ENCODE measurements at regions not wholly inside any gene's neighbourhood (a gene's known extent, or its start where the extent isn't known, plus 50 kb on each side); places are given as distances from the start of the nearest gene placed in this dataset.
"Not testable (repeated sequence)": the region's sequence is repeated elsewhere in the genome, so short reads cannot be mapped to it uniquely, and the experiment has no call there.

DNA sequence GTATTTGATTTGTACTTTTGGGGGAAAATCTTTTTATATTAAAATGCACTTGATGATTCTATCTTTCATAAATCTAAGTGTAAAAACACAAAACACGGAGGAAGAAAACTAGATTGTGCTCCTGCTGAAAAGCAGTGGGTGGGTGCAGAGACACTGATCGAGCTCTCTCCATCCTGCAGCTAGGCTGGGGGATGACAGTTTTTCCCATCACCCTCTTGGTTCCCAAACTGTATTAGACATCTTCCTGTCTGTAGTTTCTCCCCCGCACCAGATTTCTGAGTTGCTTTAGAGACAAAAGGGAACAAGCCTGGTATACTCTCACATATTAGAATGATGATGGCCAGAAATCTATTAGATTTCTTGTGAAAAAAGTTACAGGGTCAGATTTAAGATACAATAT lies 99.6 kb downstream of the FAM114A2 start:
- TF ChIP-seq, protein P1, sequence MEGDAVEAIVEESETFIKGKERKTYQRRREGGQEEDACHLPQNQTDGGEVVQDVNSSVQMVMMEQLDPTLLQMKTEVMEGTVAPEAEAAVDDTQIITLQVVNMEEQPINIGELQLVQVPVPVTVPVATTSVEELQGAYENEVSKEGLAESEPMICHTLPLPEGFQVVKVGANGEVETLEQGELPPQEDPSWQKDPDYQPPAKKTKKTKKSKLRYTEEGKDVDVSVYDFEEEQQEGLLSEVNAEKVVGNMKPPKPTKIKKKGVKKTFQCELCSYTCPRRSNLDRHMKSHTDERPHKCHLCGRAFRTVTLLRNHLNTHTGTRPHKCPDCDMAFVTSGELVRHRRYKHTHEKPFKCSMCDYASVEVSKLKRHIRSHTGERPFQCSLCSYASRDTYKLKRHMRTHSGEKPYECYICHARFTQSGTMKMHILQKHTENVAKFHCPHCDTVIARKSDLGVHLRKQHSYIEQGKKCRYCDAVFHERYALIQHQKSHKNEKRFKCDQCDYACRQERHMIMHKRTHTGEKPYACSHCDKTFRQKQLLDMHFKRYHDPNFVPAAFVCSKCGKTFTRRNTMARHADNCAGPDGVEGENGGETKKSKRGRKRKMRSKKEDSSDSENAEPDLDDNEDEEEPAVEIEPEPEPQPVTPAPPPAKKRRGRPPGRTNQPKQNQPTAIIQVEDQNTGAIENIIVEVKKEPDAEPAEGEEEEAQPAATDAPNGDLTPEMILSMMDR (IDR thresholded peaks at IDR 0.05; ENCODE audit: low read depth, low read length, missing control alignments), result no peak
- no peak for DNase-seq (ENCODE audit: low read depth)

DNA sequence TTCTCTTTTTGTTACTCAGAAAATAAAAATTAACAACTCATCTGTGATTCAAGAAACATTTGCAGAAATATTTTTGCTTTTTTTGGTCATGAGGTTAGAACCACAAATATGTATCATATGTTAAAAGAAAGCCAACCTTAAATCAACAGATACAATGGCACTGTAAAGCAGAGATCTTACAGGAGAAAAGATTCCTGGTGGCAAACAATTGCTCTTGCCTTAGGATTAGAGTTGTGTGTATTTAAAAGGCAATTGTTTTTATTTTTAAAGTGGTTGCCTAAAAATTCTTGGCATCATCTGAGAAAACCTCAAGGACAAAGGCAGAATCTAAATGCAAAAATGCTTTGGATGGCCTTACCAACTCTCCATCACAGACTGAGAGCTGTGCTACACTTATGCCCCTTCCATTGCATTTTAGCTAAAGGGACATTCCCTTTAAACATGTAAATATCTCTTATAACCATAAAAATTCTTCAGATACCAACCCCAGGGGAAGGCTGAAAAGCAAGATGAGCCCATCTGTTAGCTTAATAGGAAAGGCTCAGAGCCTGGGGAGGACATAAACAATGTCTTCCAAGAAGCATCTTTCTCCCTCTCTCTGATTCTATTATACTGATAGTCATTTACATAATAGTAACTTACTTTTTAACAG lies 100.4 kb downstream of the FAM114A2 start:
- TF ChIP-seq, protein P1 (IDR thresholded peaks at IDR 0.05; ENCODE audit: low read depth, low read length, missing control alignments), result no peak
- DNase-seq (ENCODE audit: low read depth), result no peak
- H3K4me3 ChIP-seq (ENCODE audit: low read depth, low read length), result no peak overlapping the region

More for the DNA sequence above, 99.6 kb downstream of the FAM114A2 start:
- H3K4me3 ChIP-seq (ENCODE audit: low read depth, low read length), result no peak overlapping the region

DNA sequence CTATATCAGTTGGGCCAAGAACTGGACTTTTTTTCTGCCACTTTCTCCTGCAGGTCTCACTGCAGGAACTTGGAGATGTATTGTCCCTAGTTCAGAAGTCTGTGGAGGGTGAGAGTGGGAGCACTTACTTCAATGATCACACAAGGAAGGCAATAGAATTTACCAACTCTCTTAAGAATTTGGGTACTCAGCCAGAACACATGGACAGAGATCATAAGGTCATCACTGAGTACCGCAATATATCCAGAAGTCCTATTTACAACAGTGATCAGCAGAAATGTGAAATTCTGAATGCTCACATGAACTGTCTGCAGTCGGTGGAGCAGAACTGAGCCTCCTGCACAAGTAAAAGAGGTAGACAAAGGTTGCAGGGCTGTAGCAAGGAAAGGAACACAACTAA lies 101.0 kb downstream of the FAM114A2 start:
- TF ChIP-seq, protein P1 (IDR thresholded peaks at IDR 0.05; ENCODE audit: low read depth, low read length, missing control alignments), result no peak
- H3K4me3 ChIP-seq (ENCODE audit: low read depth, low read length), result no peak overlapping the region
- DNase-seq (ENCODE audit: low read depth), result no peak

DNA sequence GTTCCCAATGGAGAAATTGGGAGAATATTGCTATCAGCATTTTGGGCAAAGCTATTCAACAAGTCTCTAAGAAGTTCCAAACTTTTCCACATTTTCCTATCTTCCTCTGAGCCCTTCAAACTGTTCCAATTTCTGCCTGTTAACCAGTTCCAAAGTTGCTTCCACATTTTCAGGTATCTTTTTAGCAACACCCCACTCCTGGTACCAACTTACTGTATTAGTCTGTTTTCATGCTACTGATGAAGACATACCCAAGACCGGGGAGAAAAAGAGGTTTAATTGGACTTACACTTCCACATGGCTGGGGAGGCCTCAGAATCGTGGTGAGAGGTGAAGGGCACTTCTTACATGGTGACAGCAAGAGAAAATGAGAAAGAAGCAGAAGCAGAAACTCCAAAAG lies 103.6 kb downstream of the FAM114A2 start:
- not testable (repeated sequence) for DNase-seq (ENCODE audit: low read depth); H3K4me3 ChIP-seq (ENCODE audit: low read depth, low read length)

DNA sequence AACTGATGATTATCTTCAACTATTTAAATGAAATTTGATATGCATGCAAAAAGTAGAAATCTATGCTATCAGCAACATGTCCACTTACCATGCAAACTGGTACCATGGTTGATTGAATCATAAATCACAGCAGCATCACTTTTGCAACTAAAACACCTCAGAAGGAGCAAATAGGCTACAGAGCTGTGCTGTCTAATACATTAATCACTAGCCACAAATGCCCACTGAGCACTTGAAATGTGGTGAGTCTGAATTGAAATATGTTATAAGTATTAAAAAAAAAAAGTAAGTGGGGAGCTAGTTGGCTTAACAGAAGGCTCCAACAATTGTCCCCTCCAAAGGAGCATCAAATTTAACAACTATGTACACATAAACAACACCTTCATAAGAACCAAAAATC lies 112.5 kb downstream of the FAM114A2 start:
- no peak for DNase-seq (ENCODE audit: low read depth)
- no peak overlapping the region for H3K4me3 ChIP-seq (ENCODE audit: low read depth, low read length)
- TF ChIP-seq, protein P1 (IDR thresholded peaks at IDR 0.05; ENCODE audit: low read depth, low read length, missing control alignments), result no peak

DNA sequence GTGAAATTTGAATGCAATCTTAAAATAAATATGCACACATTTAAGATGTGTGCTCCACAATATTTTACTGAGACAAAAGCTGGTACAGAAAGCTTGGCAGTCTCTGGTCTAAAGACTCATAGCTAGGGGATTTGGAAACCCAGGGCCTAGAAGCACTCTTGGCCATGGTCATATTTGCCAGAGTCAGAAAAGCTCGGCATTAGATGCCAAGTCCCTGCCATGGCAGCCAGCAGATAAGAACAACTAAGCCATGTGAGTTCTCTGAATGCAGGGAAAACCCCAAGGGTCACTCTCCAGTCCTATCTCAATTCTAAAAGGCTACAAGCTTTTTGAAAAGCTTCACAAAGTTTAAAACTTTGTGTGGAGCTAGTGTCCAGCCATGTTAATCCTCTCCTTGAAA lies 119.5 kb downstream of the FAM114A2 start:
- no peak for DNase-seq (ENCODE audit: low read depth)
- TF ChIP-seq, protein P1 (IDR thresholded peaks at IDR 0.05; ENCODE audit: low read depth, low read length, missing control alignments), result no peak
- no peak overlapping the region for H3K4me3 ChIP-seq (ENCODE audit: low read depth, low read length)

DNA sequence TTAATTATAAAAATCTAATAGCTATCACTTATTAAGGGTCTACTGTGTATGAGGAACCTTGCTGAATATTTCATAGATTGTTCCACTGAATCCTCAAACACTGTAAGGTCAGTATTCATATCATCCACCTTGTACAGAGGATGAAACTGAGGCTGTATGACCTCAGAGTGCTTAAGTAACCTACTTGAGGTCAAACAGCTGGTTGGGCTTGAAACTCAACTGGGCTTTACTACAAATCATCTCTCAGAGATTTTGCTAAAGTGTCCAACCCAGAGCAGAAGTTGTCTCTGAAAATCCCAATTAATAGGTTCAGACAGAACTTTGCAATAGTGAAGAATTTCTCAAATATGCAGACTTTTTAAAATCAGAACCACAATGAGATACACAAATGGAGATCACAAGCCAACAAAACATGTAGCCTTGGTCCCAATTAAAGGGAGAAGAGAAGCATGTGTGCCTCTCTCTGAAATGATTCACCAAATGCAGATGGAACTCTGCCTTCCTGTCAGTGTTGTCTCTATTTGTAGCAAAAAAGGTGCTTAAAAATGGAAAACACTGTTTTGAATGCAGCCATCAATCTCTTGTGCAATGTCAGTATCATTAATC lies 131.4 kb downstream of the FAM114A2 start:
- TF ChIP-seq, protein P1 (IDR thresholded peaks at IDR 0.05; ENCODE audit: low read depth, low read length, missing control alignments), result no peak
- DNase-seq (ENCODE audit: low read depth), result no peak
- no peak overlapping the region for H3K4me3 ChIP-seq (ENCODE audit: low read depth, low read length)

Data from GM12864 (cell line).